ENCODE measurements at regions not wholly inside any gene's neighbourhood (a gene's known extent, or its start where the extent isn't known, plus 50 kb on each side); places are given as distances from the start of the nearest gene placed in this dataset.
A peak's percentile ranks its signal among the peaks of the same experiment; 100 is the strongest.
"Not testable (repeated sequence)": the region's sequence is repeated elsewhere in the genome, so short reads cannot be mapped to it uniquely, and the experiment has no call there.

DNA sequence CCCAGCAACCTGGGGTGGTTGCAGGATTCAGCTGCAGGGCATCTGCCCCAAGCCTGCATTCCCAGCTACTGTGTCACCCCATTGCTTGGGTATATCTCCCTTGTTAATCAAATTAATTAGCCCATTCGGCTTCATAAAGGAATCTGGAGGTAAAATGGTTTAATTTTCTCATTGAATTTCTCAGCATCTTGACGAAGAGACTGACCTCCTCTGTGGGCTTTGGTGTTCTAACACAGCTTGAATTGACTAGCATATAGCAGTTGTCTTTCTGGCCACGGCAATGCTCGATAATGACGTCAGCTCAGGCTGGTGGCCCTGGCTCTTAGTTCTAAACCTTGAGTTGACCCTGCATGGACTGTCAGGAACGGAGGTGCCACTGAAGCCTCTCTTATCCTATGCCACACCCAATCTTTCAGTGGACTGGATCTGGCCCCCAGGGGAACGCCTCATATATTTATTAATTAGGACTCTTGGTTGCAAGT is 72.4 kb downstream of the MSX2 start:
- no peak for DNase-seq (ENCODE audit: low read depth, low spot score)
- in situ Hi-C loops (cut with HindIII; ENCODE audit: low pct_unique_long_range_greater_than_20kb, low sequenced_read_pairs), result no loop called here

GRCh38 chr5:174794931-174795672 is 70.7 kb downstream of the MSX2 start:
- in situ Hi-C loops (cut with HindIII; ENCODE audit: low pct_unique_long_range_greater_than_20kb, low sequenced_read_pairs), result no loop called here
- no peak for DNase-seq (ENCODE audit: low read depth, low spot score)

GRCh38 chr5:174793684-174794328 is 69.4 kb downstream of the MSX2 start:
- in situ Hi-C loops (cut with HindIII; ENCODE audit: low pct_unique_long_range_greater_than_20kb, low sequenced_read_pairs), result no loop called here
- peak; percentile 44 for DNase-seq (ENCODE audit: low read depth, low spot score)

DNA sequence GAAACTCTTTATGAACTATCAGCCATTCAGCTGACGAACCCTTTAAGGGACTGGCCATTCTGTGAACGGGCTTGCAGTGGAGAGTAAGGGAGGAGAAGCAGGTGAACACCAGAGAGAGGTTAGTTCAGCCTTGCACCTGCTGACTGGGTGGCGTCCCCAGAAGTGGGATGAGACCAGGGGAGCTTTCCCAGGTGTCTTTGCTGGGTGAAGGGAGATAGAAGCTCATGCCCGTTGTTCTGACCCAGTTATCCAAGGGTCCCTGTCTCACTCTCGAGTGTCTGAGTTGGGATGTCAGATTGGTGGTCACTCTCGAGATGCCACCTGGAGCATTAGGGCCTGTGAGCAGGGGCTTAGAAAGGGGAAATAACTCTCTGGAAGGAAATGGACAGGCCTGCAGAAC is 68.7 kb downstream of the MSX2 start:
- in situ Hi-C loops (cut with HindIII; ENCODE audit: low pct_unique_long_range_greater_than_20kb, low sequenced_read_pairs), result no loop called here
- no peak for DNase-seq (ENCODE audit: low read depth, low spot score)

- in situ Hi-C loops (cut with HindIII; ENCODE audit: low pct_unique_long_range_greater_than_20kb, low sequenced_read_pairs); DNase-seq (ENCODE audit: low read depth, low spot score): not testable (repeated sequence)
These were observed 67.9 kb downstream of the MSX2 start for GRCh38 chr5:174792265-174792664.

GRCh38 chr5:174790906-174791305 is 66.5 kb downstream of the MSX2 start:
- in situ Hi-C loops (cut with HindIII; ENCODE audit: low pct_unique_long_range_greater_than_20kb, low sequenced_read_pairs), result no loop called here
- no peak for DNase-seq (ENCODE audit: low read depth, low spot score)

DNA sequence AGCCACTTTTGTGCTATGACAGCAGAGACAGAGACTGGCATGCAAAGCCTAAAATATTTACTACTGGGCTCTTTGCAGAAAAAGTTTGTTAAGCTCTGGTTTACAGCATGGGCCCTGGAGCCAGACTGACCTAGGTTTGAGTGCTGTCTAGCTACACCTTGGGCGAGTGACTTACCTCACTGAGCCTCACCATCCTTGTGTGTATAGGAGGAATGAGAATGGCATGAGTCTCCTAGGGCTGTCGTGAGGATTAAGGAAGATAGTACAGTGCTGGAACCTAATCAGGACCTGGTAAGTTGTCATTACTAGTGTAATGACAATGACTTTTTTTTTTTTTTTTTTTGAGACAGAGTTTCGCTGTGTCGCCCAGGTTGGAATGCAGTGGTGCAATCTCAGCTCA is 65.2 kb downstream of the MSX2 start:
- in situ Hi-C loops (cut with HindIII; ENCODE audit: low pct_unique_long_range_greater_than_20kb, low sequenced_read_pairs), result no loop called here
- no peak for DNase-seq (ENCODE audit: low read depth, low spot score)

GRCh38 chr5:174785120-174785680 is 60.8 kb downstream of the MSX2 start:
- DNase-seq (ENCODE audit: low read depth, low spot score), result no peak
- in situ Hi-C loops (cut with HindIII; ENCODE audit: low pct_unique_long_range_greater_than_20kb, low sequenced_read_pairs), result no loop called here

Small RNAs in the stretch of these regions (small RNA-seq; reads per million reads assigned to genes)
- 0 reads per million in 2 experiments for gene AC008413.1

All from SK-MEL-5 (cell line).